Adrenal gland (tissue), 9 donors: ENCODE measurements at regions not wholly inside any gene's neighbourhood (a gene's known extent, or its start where the extent isn't known, plus 50 kb on each side); places are given as distances from the start of the nearest gene placed in this dataset.

Source experiments
- DNase-seq, 7 donors: peaks; one replicate each; pipeline ENCODE4 v3.0.0-alpha.2; 2019 to 2020
- H3K27ac ChIP-seq, 5 donors: fragments of 200-600 bp; sonication (generic) in 4 of 5; 1 replicate in 3 of 5; 2 replicates in 2 of 5; pipeline versions ENCODE4 v1.5.1 to v1.8.0; 2016 to 2020; ENCODE audit warnings: mild to moderate bottlenecking in 1 of 5
- H3K27me3 ChIP-seq: fragments of 200-600 bp; 2 replicates; pipeline ENCODE4 v1.8.0; 2021
- H3K36me3 ChIP-seq, 2 donors: fragments of 200-600 bp; replicated peaks in 1 of 2; 1 replicate in 1 of 2; 2 replicates in 1 of 2; pipeline versions ENCODE4 v1.5.1 to v1.8.0; 2018 to 2022
- H3K4me1 ChIP-seq, 2 donors: fragments of 200-600 bp; replicated peaks in 1 of 2; 1 replicate in 1 of 2; 2 replicates in 1 of 2; pipeline versions ENCODE4 v1.5.1 to v1.8.0; 2018 to 2021
- H3K4me3 ChIP-seq, 4 donors: fragments of 200-600 bp; sonication (generic) in 3 of 4; one replicate each; pipeline ENCODE4 v1.5.1; 2016 to 2018
- H3K9me3 ChIP-seq, 3 donors: fragments of 200-600 bp; sonication (generic) in 1 of 3; replicated peaks in 1 of 3; 1 replicate in 2 of 3; 2 replicates in 1 of 3; pipeline versions ENCODE4 v1.5.1 to v1.8.0; 2016 to 2021
- CTCF ChIP-seq, 6 experiments: fragments of 450-650 bp in 4 of 6; fragments of 200-600 bp in 2 of 6; sonication (generic) in 1 of 6; IDR thresholded peaks; 1 replicate in 5 of 6; 2 replicates in 1 of 6; pipeline versions ENCODE4 v1.5.1 to v1.8.0; 2016 to 2021; ENCODE audit warnings: antibody characterized with exemption in 6 of 6, mild to moderate bottlenecking in 2 of 6, moderate library complexity in 1 of 6
- POLR2A ChIP-seq, 2 donors: fragments of 450-650 bp; IDR thresholded peaks; one replicate each; pipeline ENCODE4 v1.6.1; 2017; ENCODE audit warnings: antibody characterized with exemption in 2 of 2, mild to moderate bottlenecking in 2 of 2, moderate library complexity in 1 of 2
- WGBS, 4 donors: extraction: QIAGEN DNeasy Blood & Tissue Kit in 2 of 4; methylation state at CpG; one replicate each; pipeline versions ENCODE4 v1.1.5 to v1.1.7; 2013 to 2017; 5-methylcytosine and 5-hydroxymethylcytosine counted together
- intact Hi-C, 2 donors: fragments of 100-400 bp; cut with DNase I; formaldehyde crosslinking; loops; one replicate each; pipeline versions ENCODE4 v1.14.1 to v1.15.0; 2022 to 2023
- donor health status: healthy with polysubstance abuse.
- donor health status: Bipolar disorder and iron deficiency.
- donor health status: DM: yes; HTN: yes; CAD: no.
- donor health status: DM: no; HTN: no; CAD: no.
- donor health status: DM: no; HTN: no; CAD: no.

GRCh38 chr18:29002747-29003146, 825.8 kb upstream of the CDH2 start:
- intact Hi-C loops: no loop called here
- DNase-seq: no peak
- no peak overlapping the region for H3K27ac ChIP-seq
- H3K36me3 ChIP-seq: no peaks in the 10 kb centered on the region
- H3K27me3 ChIP-seq: no peaks in the 10 kb centered on the region
- no peak for TF ChIP-seq POLR2A (IDR thresholded peaks at IDR 0.05)
- no peak for TF ChIP-seq CTCF (IDR thresholded peaks at IDR 0.05)
- WGBS, 4 donors: 50 to 60% (median 57%) methylated on average over 8 of the region's 8 CpGs
- H3K9me3 ChIP-seq: no peaks in the 10 kb centered on the region
- no peak overlapping the region for H3K4me3 ChIP-seq
- H3K4me1 ChIP-seq: no peaks in the 10 kb centered on the region

GRCh38 chr18:28999726-29000125, 822.8 kb upstream of the CDH2 start:
- Histone ChIP-seq H3K27me3 (no peaks in the 10 kb centered on the region), H3K4me3 (no peak overlapping the region), H3K27ac (no peak overlapping the region), H3K4me1 (no peaks in the 10 kb centered on the region), H3K9me3 (no peaks in the 10 kb centered on the region), H3K36me3 (no peaks in the 10 kb centered on the region)
- intact Hi-C loops: no loop called here
- WGBS, 4 donors: 79 to 90% (median 82%) methylated on average over 1 of the region's 1 CpG
- TF ChIP-seq CTCF (IDR thresholded peaks at IDR 0.05) (no peak), POLR2A (IDR thresholded peaks at IDR 0.05) (no peak)
- DNase-seq: no peak

- Histone ChIP-seq H3K27ac (no peak overlapping the region), H3K36me3 (no peaks in the 10 kb centered on the region), H3K9me3 (no peaks in the 10 kb centered on the region), H3K4me1 (no peaks in the 10 kb centered on the region), H3K27me3 (no peaks in the 10 kb centered on the region), H3K4me3 (no peak overlapping the region)
- DNase-seq: no peak
- intact Hi-C loops: no loop called here
- TF ChIP-seq POLR2A (IDR thresholded peaks at IDR 0.05) (no peak), CTCF (IDR thresholded peaks at IDR 0.05) (no peak)
Observed at GRCh38 chr18:28995319-28995718, 818.4 kb upstream of the CDH2 start.

- intact Hi-C loops: no loop called here
- WGBS, 4 donors: 17 to 26% (median 23%) methylated on average over 1 of the region's 1 CpG
Observed at GRCh38 chr18:28984731-28985130, 807.8 kb upstream of the CDH2 start.

More at GRCh38 chr18:28984731-28985130, 807.8 kb upstream of the CDH2 start:
- H3K27me3 ChIP-seq: no peaks in the 10 kb centered on the region
- H3K4me1 ChIP-seq: no peaks in the 10 kb centered on the region
- no peak for DNase-seq
- no peaks in the 10 kb centered on the region for H3K36me3 ChIP-seq
- no peak overlapping the region for H3K27ac ChIP-seq
- TF ChIP-seq CTCF (IDR thresholded peaks at IDR 0.05) (no peak), POLR2A (IDR thresholded peaks at IDR 0.05) (no peak)
- no peak overlapping the region for H3K4me3 ChIP-seq
- H3K9me3 ChIP-seq: no peaks in the 10 kb centered on the region
